AG09319 (cell line): ENCODE measurements at regions not wholly inside any gene's neighbourhood (a gene's known extent, or its start where the extent isn't known, plus 50 kb on each side); places are given as distances from the start of the nearest gene placed in this dataset.
"Not testable (repeated sequence)": the region's sequence is repeated elsewhere in the genome, so short reads cannot be mapped to it uniquely, and the experiment has no call there.

Source experiments
- DNase-seq: peaks from one replicate; pipeline ENCODE4 v3.0.0-alpha.2; 2010; ENCODE audit warnings: low read depth; ENCODE audit errors: extremely low read depth
- CTCF ChIP-seq: IDR thresholded peaks from 2 replicates; pipeline ENCODE4 v1.5.1; 2011; ENCODE audit warnings: low read depth, mild to moderate bottlenecking, inconsistent platforms, low read length, moderate library complexity

DNA sequence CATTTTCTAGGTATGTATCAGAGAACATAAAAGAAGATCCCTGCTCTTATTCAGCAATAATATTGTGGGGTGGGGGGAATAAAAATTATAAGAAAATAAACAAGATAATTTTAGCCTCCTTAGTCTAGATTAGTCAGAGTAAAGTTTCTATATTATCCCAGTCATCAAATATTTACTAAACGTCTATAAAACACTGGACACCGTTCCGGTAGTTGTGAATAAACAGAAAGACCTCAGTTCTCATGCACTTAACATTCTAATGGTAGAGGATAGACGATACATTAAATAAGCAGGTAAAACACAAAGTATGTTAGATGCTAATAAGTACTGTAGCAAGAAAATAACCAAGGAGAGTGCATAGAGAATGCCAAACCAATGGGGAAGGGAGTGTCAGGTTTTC lies 425.0 kb downstream of the GBE1 start:
- no peak for TF ChIP-seq CTCF
- DNase-seq = no peak

DNA sequence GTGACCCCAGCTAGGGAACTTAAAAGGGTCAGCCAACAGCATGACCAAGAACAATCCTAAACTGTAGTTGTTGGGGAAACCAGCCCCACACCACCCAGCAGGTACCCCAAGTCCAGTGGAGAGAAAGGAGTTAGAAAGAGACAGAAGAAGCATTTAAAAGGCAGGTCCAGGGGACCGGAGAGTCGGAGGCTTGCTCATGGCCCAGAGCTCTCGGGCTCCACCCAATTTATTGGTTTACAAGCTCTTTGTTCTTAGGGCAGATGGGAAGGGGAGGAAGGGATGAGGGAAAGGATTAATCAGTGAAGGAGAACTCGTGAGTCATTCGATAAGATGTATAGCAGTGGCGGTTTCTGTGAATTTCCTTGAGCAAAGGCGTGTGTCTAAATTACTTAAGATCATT lies 431.6 kb downstream of the GBE1 start:
- DNase-seq = not testable (repeated sequence)

DNA sequence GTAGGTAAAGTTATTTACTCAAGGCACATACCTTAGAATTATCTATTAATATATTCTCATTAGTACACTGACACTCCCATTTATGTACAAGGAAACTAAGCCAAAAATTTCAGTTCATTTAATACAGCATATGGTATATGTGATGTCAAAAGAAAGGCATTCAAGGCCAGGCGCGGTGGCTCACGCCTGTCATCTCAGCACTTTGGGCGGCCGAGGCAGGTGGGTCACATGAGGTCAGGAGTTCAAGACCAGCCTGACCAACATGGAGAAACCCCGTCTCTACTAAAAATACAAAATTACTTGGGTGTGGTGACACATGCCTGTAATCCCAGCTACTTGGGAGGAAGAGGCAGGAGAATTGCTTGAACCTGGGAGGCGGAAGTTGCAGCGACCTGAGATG lies 435.2 kb downstream of the GBE1 start:
- no peak for DNase-seq
- no peak for TF ChIP-seq CTCF

- no peak for DNase-seq
- TF ChIP-seq CTCF = no peak
Observed at GRCh38 chr3:81320862-81321261, 440.6 kb downstream of the GBE1 start.

DNA sequence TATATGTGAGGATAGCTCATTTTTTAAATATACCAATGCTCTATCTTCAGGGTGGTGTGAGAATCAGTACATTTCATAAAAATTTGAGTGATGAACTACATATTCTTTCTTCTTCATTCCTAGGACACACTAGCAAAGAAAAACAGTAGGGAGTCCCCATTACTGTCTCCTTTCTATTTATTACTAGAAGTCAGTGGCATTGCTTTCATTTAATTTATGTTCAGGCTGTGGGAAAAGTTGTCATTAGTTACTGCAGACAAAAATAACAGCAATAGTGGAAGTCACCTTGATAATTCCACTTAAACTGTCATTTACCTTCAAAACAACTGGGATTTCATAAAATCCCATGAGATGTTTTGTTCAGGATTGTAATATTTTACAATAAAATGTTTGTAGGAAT lies 446.4 kb downstream of the GBE1 start:
- no peak for DNase-seq

DNA sequence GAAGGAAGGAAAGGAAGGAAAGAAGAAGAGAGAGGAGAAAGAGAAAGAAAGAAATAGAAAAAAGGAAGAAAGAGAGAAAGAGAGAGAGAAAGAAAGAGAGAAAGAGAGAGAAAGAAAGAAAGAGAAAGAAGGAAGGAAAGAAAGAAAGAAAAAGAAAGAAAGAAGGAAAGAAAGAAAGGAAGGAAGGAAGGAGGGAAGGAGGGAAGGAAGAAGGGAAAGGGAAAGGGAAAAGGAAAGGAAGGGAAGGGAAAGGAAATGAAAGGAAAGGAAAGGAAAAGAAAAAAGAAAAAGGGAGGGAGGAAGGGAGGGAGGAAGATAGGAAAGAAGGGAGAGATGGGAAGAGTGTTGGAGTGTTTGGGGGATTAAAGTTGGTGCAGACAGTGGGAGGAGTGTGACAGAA lies 450.1 kb downstream of the GBE1 start:
- no peak for TF ChIP-seq CTCF
- DNase-seq = no peak

More for the DNA sequence above, 446.4 kb downstream of the GBE1 start:
- TF ChIP-seq CTCF = no peak

- DNase-seq = no peak
- no peak for TF ChIP-seq CTCF
Observed at GRCh38 chr3:81308306-81308705, 453.1 kb downstream of the GBE1 start.

- TF ChIP-seq CTCF = no peak
- DNase-seq = no peak
Observed at GRCh38 chr3:81307221-81307620, 454.2 kb downstream of the GBE1 start.
